ENCODE measurements at regions not wholly inside any gene's neighbourhood (a gene's known extent, or its start where the extent isn't known, plus 50 kb on each side); places are given as distances from the start of the nearest gene placed in this dataset.

DNA sequence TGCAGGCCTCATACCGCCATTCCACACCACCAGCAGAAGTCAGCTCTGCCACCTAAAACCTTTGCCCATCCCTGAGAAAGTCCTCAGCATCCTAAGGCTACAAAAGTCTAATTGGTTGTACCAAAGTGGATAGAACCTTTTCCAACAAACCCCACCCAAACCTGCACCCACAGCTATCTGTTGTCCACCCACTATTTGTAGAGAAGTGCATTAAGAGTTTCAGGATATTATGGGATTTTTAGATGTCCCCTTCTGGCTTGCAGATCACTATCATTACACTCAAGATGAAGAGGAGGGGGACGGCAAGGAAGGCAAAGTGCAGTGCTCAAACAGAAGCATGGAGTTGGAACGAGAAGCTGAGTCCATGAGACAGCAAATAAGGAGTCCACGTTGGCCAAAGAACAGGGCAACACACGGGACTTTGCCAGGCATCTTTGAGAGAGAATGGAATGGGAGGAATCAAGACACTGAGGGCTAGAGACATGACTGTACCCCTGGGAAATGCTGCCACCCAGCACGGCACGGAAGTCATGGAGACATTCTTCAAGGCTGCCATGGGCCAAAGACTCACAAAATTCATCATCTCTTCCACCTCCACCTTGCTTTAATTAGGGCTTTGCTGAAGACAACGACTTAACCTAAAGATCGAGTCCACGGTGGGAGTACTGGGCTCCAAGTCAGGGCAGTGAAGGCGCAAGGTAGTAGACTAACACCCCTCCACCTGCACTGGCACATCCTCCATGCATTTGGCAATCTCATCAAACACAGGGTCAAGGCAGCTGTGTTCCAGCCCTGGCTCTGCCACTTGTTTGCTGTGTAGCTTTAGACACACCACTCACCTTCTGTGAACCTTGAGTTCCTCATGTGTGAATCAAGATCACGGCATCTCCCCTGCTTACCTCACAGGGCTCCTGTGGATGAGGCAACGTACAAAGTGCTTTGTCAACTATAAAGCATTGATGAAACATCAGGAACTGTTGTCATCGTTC is 112.9 kb upstream of the TMEM45B start:
- TF ChIP-seq POLR2A (IDR thresholded peaks at IDR 0.05; ENCODE audit: low read depth, low read length) (no peak), POLR2AphosphoS5 (IDR thresholded peaks at IDR 0.05; ENCODE audit: low read depth, low read length) (no peak), SPI1 (IDR thresholded peaks at IDR 0.05; ENCODE audit: low read depth, low read length) (no peak), PAX5 (IDR thresholded peaks at IDR 0.05; ENCODE audit: insufficient read depth, low read length, severe bottlenecking) (no peak)
